Psoas muscle (tissue), 7 donors: ENCODE measurements at regions not wholly inside any gene's neighbourhood (a gene's known extent, or its start where the extent isn't known, plus 50 kb on each side); places are given as distances from the start of the nearest gene placed in this dataset.

Experiments used
- ATAC-seq, 4 donors: fragments of 200-7000 bp; cut with Tn5 transposase; one replicate each; pipeline ENCODE4 v1.9.1; 2020; ENCODE audit warnings: moderate library complexity in 3 of 4, mild to moderate bottlenecking in 2 of 4
- DNase-seq, 2 donors: peaks; one replicate each; pipeline ENCODE4 v3.0.0-alpha.2; 2020
- H3K27ac ChIP-seq: fragments of 200-600 bp; one replicate; pipeline ENCODE4 v1.8.0; 2022
- H3K27me3 ChIP-seq, 3 donors: fragments of 200-600 bp in 1 of 3; one replicate each; pipeline versions ENCODE4 v1.6.1 to v1.8.0; 2013 to 2022; ENCODE audit warnings: low read length in 2 of 3, mild to moderate bottlenecking in 2 of 3, moderate library complexity in 1 of 3; ENCODE audit not compliant: insufficient read depth in 3 of 3
- H3K36me3 ChIP-seq, 2 donors: fragments of 200-600 bp in 1 of 2; one replicate each; pipeline versions ENCODE4 v1.6.1 to v1.8.0; 2013 to 2022; ENCODE audit warnings: low read depth in 1 of 2, mild to moderate bottlenecking in 1 of 2, moderate library complexity in 1 of 2; ENCODE audit not compliant: insufficient read depth in 1 of 2
- H3K4me1 ChIP-seq: fragments of 200-600 bp; one replicate; pipeline ENCODE4 v1.8.0; 2022
- H3K4me3 ChIP-seq: fragments of 200-600 bp; one replicate; pipeline ENCODE4 v1.8.0; 2022; ENCODE audit warnings: mild to moderate bottlenecking
- H3K9me3 ChIP-seq: fragments of 200-600 bp; one replicate; pipeline ENCODE4 v1.8.0; 2022
- CTCF ChIP-seq: fragments of 200-600 bp; IDR thresholded peaks from one replicate; pipeline ENCODE4 v1.8.0; 2022; ENCODE audit warnings: antibody characterized with exemption
- WGBS, 3 donors: extraction: QIAGEN DNeasy Blood & Tissue Kit; methylation state at CpG; one replicate each; pipeline versions ENCODE4 v1.1.6 to v1.1.7; 2013; 5-methylcytosine and 5-hydroxymethylcytosine counted together
- intact Hi-C, 2 donors: fragments of 100-400 bp; cut with DNase I; formaldehyde crosslinking; loops; one replicate each; pipeline versions ENCODE4 v1.11.0 to v1.14.2; 2022
- donor health status: healthy with polysubstance abuse.
- donor health status: DM: no; HTN: no; CAD: no; lungs with moderate emphysema.
- donor health status: Bipolar disorder and iron deficiency.
- donor health status: healthy.
- donor health status: DM: yes; HTN: yes; CAD: no.
- donor health status: DM: no; HTN: no; CAD: no.
- donor health status: DM: yes; HTN: yes; CAD: no.

GRCh38 chrX:26083093-26083492 lies 55.0 kb upstream of the MAGEB18 start:
- Histone ChIP-seq H3K9me3 (no peaks in the 10 kb centered on the region), H3K27me3 (no peaks in the 10 kb centered on the region), H3K27ac (no peak overlapping the region), H3K36me3 (no peaks in the 10 kb centered on the region), H3K4me1 (no peaks in the 10 kb centered on the region), H3K4me3 (no peak overlapping the region)
- no peak for TF ChIP-seq CTCF
- intact Hi-C loops, result no loop called here
- WGBS, 3 donors, result 86 to 92% (median 91%) methylated on average over 4 of the region's 4 CpGs
- DNase-seq (no peak), ATAC-seq (no peak)
